ENCODE measurements at regions not wholly inside any gene's neighbourhood (a gene's known extent, or its start where the extent isn't known, plus 50 kb on each side); places are given as distances from the start of the nearest gene placed in this dataset.

DNA sequence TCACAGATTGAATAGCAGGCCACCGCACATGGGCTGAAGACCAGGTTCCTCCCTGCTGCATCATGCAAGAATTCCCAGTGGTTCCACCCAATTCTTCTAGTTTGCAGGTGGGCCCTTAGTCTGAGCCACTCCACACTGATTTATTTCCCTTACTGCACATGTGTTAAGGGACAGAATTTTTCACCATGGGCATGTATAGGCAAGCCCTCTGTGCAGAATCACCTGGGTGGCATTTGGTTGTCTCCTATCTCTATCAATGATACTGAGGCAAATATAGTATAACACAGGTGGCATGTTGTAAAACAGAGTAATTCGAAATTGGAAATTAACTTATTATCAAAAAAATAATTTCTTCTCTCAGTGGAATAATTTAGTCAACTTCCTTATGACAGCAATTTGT, 1892.4 kb downstream of the NCAM2 start:
- Histone ChIP-seq H4K20me1 (ENCODE audit: insufficient read depth) (no peaks in the 10 kb centered on the region), H3K4me1 (ENCODE audit: control insufficient read depth in 1 of 2, insufficient read depth in 2 of 2, low read depth in 1 of 2, low read length in 1 of 2) (no peaks in the 10 kb centered on the region), H3K9me3 (no peaks in the 10 kb centered on the region), H3K79me2 (ENCODE audit: insufficient read depth) (no peaks in the 10 kb centered on the region), H2AFZ (ENCODE audit: low read depth) (no peak overlapping the region), H3K27ac (ENCODE audit: low read depth in 2 of 2, low read length in 1 of 2) (no peak overlapping the region), H3K9ac (no peak overlapping the region), H3K27me3 (ENCODE audit: insufficient read depth) (no peaks in the 10 kb centered on the region), H3K36me3 (replicated peaks in 1 of 2; ENCODE audit: control insufficient read depth in 1 of 2, insufficient read depth in 2 of 2, low read length in 1 of 2) (no peaks in the 10 kb centered on the region), H3F3A (replicated peaks; ENCODE audit: insufficient read depth) (no peaks in the 10 kb centered on the region), H3K4me2 (no peak overlapping the region), H3K9me2 (no peaks in the 10 kb centered on the region), H3K4me3 (ENCODE audit: low read depth in 2 of 2, low read length in 1 of 2) (no peak overlapping the region)
- TF ChIP-seq, protein P1, sequence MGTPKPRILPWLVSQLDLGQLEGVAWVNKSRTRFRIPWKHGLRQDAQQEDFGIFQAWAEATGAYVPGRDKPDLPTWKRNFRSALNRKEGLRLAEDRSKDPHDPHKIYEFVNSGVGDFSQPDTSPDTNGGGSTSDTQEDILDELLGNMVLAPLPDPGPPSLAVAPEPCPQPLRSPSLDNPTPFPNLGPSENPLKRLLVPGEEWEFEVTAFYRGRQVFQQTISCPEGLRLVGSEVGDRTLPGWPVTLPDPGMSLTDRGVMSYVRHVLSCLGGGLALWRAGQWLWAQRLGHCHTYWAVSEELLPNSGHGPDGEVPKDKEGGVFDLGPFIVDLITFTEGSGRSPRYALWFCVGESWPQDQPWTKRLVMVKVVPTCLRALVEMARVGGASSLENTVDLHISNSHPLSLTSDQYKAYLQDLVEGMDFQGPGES (IDR thresholded peaks at IDR 0.05; ENCODE audit: low read depth, low read length), result no peak
- no peak for TF ChIP-seq POLR2AphosphoS5 (IDR thresholded peaks at IDR 0.05; ENCODE audit: low read depth, low read length)
- TF ChIP-seq MXI1 (IDR thresholded peaks at IDR 0.05; ENCODE audit: low read depth, low read length), result no peak
- TF ChIP-seq ELF1 (IDR thresholded peaks at IDR 0.05), result no peak
- no peak for TF ChIP-seq SIN3A (IDR thresholded peaks at IDR 0.05; ENCODE audit: borderline replicate concordance, low read depth, low read length)
- TF ChIP-seq, protein P2, sequence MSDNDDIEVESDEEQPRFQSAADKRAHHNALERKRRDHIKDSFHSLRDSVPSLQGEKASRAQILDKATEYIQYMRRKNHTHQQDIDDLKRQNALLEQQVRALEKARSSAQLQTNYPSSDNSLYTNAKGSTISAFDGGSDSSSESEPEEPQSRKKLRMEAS (IDR thresholded peaks at IDR 0.05; ENCODE audit: low read depth), result no peak
- no peak for TF ChIP-seq JUND (IDR thresholded peaks at IDR 0.05)
- TF ChIP-seq EP300 (IDR thresholded peaks at IDR 0.05; ENCODE audit: borderline replicate concordance in 1 of 2, low read depth in 1 of 2, low read length in 1 of 2), result no peak
- CTCF ChIA-PET, result no interaction called here
- POLR2A ChIA-PET, result no interaction called here
- 52% methylated on average over 2 of the region's 2 CpGs for WGBS (ENCODE audit: low lambda C conversion rate)
- no peak for DNase-seq

DNA sequence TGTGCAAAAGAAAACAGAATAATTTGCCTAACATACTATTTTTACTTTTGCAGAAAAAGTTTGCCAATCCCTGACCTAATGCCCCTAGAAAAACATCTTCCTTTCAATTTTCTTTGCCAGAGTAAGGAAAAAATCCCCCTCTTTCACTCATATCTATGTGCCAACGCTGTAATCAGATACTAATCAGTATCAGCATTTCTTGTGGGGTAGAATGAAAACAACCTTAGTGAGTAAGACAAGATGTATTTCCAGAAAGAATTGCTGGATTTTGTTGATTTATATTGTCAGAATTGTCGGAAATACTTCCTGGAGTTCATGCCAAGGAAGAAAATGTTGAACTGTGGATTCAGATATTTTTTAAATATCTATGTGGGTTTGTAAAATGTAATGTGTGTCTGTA, 1893.8 kb downstream of the NCAM2 start:
- H3K9me3 ChIP-seq, result no peaks in the 10 kb centered on the region
- H3K4me2 ChIP-seq, result no peak overlapping the region
- no peak overlapping the region for H3K4me3 ChIP-seq (ENCODE audit: low read depth in 2 of 2, low read length in 1 of 2)
- DNase-seq, result no peak
- H3K9ac ChIP-seq, result no peak overlapping the region
- H2AFZ ChIP-seq (ENCODE audit: low read depth), result no peak overlapping the region
- no peaks in the 10 kb centered on the region for H3F3A ChIP-seq (replicated peaks; ENCODE audit: insufficient read depth)
- TF ChIP-seq, protein P3, sequence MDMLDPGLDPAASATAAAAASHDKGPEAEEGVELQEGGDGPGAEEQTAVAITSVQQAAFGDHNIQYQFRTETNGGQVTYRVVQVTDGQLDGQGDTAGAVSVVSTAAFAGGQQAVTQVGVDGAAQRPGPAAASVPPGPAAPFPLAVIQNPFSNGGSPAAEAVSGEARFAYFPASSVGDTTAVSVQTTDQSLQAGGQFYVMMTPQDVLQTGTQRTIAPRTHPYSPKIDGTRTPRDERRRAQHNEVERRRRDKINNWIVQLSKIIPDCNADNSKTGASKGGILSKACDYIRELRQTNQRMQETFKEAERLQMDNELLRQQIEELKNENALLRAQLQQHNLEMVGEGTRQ (IDR thresholded peaks at IDR 0.05; ENCODE audit: borderline replicate concordance, low read depth, low read length), result no peak
- TF ChIP-seq, protein P2 (IDR thresholded peaks at IDR 0.05; ENCODE audit: low read depth), result no peak
- TF ChIP-seq FOXJ3 (CRISPR knock-in tag; IDR thresholded peaks at IDR 0.05) (no peak), USF1 (IDR thresholded peaks at IDR 0.05; ENCODE audit: borderline replicate concordance, low read depth) (no peak), CHD2 (IDR thresholded peaks at IDR 0.05; ENCODE audit: low read length, partially characterized antibody) (no peak), TEAD4 (IDR thresholded peaks at IDR 0.05; ENCODE audit: borderline replicate concordance, insufficient read depth) (no peak)
- POLR2A ChIA-PET, result no interaction called here
- H3K79me2 ChIP-seq (ENCODE audit: insufficient read depth), result no peaks in the 10 kb centered on the region
- CTCF ChIA-PET, result no interaction called here
- no peaks in the 10 kb centered on the region for H3K27me3 ChIP-seq (ENCODE audit: insufficient read depth)
- H3K4me1 ChIP-seq (ENCODE audit: control insufficient read depth in 1 of 2, insufficient read depth in 2 of 2, low read depth in 1 of 2, low read length in 1 of 2), result no peaks in the 10 kb centered on the region
- 13% methylated on average over 2 of the region's 2 CpGs for WGBS (ENCODE audit: low lambda C conversion rate)
- H3K27ac ChIP-seq (ENCODE audit: low read depth in 2 of 2, low read length in 1 of 2), result no peak overlapping the region
- no peaks in the 10 kb centered on the region for H3K36me3 ChIP-seq (replicated peaks in 1 of 2; ENCODE audit: control insufficient read depth in 1 of 2, insufficient read depth in 2 of 2, low read length in 1 of 2)
- no peaks in the 10 kb centered on the region for H3K9me2 ChIP-seq
- H4K20me1 ChIP-seq (ENCODE audit: insufficient read depth), result no peaks in the 10 kb centered on the region

Measured in SK-N-SH (cell line).